ENCODE measurements at regions not wholly inside any gene's neighbourhood (a gene's known extent, or its start where the extent isn't known, plus 50 kb on each side); places are given as distances from the start of the nearest gene placed in this dataset.
A peak's percentile ranks its signal among the peaks of the same experiment; 100 is the strongest.
"Not testable (repeated sequence)": the region's sequence is repeated elsewhere in the genome, so short reads cannot be mapped to it uniquely, and the experiment has no call there.

- FAIRE-seq = no peak
These were observed 178.8 kb upstream of the NREP start for GRCh38 chr5:111935835-111936234.

GRCh38 chr5:111935009-111935408, 178.0 kb upstream of the NREP start:
- no peak for FAIRE-seq

GRCh38 chr5:111934511-111934910, 177.5 kb upstream of the NREP start:
- FAIRE-seq = no peak

- no peak for FAIRE-seq
These were observed 176.1 kb upstream of the NREP start for GRCh38 chr5:111933086-111933485.

GRCh38 chr5:111932628-111933027, 175.6 kb upstream of the NREP start:
- peak; percentile 24 for FAIRE-seq

- no peak for FAIRE-seq
These were observed 175.2 kb upstream of the NREP start for GRCh38 chr5:111932199-111932598.

- FAIRE-seq = no peak
These were observed 174.7 kb upstream of the NREP start for GRCh38 chr5:111931655-111932054.

GRCh38 chr5:111930905-111931461, 174.0 kb upstream of the NREP start:
- no peak for FAIRE-seq

- no peak for FAIRE-seq
These were observed 173.5 kb upstream of the NREP start for GRCh38 chr5:111930449-111930848.

- FAIRE-seq = no peak
These were observed 172.9 kb upstream of the NREP start for GRCh38 chr5:111929867-111930266.

GRCh38 chr5:111929261-111929660, 172.3 kb upstream of the NREP start:
- no peak for FAIRE-seq

GRCh38 chr5:111928511-111928910, 171.5 kb upstream of the NREP start:
- no peak for FAIRE-seq

- no peak for FAIRE-seq
These were observed 170.2 kb upstream of the NREP start for GRCh38 chr5:111927191-111927590.

GRCh38 chr5:111926026-111926425, 169.0 kb upstream of the NREP start:
- FAIRE-seq = no peak

- no peak for FAIRE-seq
These were observed 165.3 kb upstream of the NREP start for GRCh38 chr5:111922344-111922743.

GRCh38 chr5:111921691-111922090, 164.7 kb upstream of the NREP start:
- FAIRE-seq = not testable (repeated sequence)

- FAIRE-seq = no peak
These were observed 158.1 kb upstream of the NREP start for GRCh38 chr5:111914966-111915636.

- no peak for FAIRE-seq
These were observed 145.4 kb upstream of the NREP start for GRCh38 chr5:111902436-111902835.

- no peak for FAIRE-seq
These were observed 144.3 kb upstream of the NREP start for GRCh38 chr5:111901296-111901695.

- no peak for FAIRE-seq
These were observed 136.0 kb upstream of the NREP start for GRCh38 chr5:111892949-111893348.

- no peak for FAIRE-seq
These were observed 130.7 kb upstream of the NREP start for GRCh38 chr5:111887706-111888105.

- FAIRE-seq = no peak
These were observed 112.7 kb upstream of the NREP start for GRCh38 chr5:111869681-111870080.

GRCh38 chr5:111865356-111865755, 108.4 kb upstream of the NREP start:
- no peak for FAIRE-seq

- no peak for FAIRE-seq
These were observed 106.8 kb upstream of the NREP start for GRCh38 chr5:111863801-111864200.

Data from islet of Langerhans (tissue), 1 donor.